Upper lobe of left lung (tissue), 4 donors: ENCODE measurements at regions not wholly inside any gene's neighbourhood (a gene's known extent, or its start where the extent isn't known, plus 50 kb on each side); places are given as distances from the start of the nearest gene placed in this dataset.

Experiments
- CTCF ChIP-seq, 6 experiments: fragments of 450-650 bp in 4 of 6; fragments of 200-600 bp in 2 of 6; sonication (generic) in 2 of 6; IDR thresholded peaks; one replicate each; pipeline ENCODE4 v1.5.1; 2016 to 2019; ENCODE audit warnings: antibody characterized with exemption in 6 of 6
- EP300 ChIP-seq, 4 donors: sonication (generic); formaldehyde crosslinking; IDR thresholded peaks; one replicate each; pipeline ENCODE4 v1.5.1; 2017; ENCODE audit warnings: antibody characterized with exemption in 4 of 4, control low read depth in 2 of 4
- POLR2A ChIP-seq, 4 donors: fragments of 450-650 bp; IDR thresholded peaks; one replicate each; pipeline ENCODE4 v1.5.1; 2016 to 2017; ENCODE audit warnings: antibody characterized with exemption in 4 of 4, mild to moderate bottlenecking in 2 of 4
- POLR2AphosphoS5 ChIP-seq, 2 donors: sonication (generic); formaldehyde crosslinking; IDR thresholded peaks; one replicate each; pipeline ENCODE4 v1.5.1; 2017; ENCODE audit warnings: antibody characterized with exemption in 2 of 2

DNA sequence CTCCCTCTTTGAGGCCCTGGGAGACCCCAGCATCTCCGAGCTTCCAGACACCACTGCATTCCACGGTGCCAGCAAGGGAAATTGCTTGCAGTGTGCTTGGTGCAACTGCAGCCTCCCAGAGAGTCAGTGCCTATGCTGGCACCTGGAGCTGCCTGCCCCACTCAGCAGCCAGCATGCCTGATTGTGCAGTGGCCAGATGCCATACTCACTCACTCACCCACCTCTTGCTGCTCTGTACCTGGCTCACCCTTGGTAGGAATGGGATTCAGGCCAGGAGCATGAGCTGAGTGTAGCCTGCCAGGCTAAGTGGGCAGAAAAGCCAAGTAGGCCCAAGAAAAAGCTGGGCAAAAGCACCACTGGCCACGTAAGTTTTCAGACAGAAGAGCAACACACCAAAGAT is 651.4 kb downstream of the GABRG1 start:
- TF ChIP-seq POLR2AphosphoS5 (IDR thresholded peaks at IDR 0.05) (no peak), CTCF (IDR thresholded peaks at IDR 0.05) (no peak), POLR2A (IDR thresholded peaks at IDR 0.05) (no peak), EP300 (IDR thresholded peaks at IDR 0.05) (no peak)
